AG04450 (cell line): ENCODE measurements at regions not wholly inside any gene's neighbourhood (a gene's known extent, or its start where the extent isn't known, plus 50 kb on each side); places are given as distances from the start of the nearest gene placed in this dataset.

Source experiments
- CTCF ChIA-PET: fragments of 300-600, 350-600 bp; formaldehyde crosslinking; extraction: SDS; loops from one replicate; lab custom pipeline; 2022; ENCODE audit warnings: antibody characterized with exemption, inconsistent platforms; lab: Charles Lee
- POLR2A ChIA-PET: fragments of 350-600 bp; formaldehyde crosslinking; extraction: SDS; loops from one replicate; lab custom pipeline; 2021; ENCODE audit warnings: antibody characterized with exemption, inconsistent platforms; lab: Yijun Ruan, JAX
- DNase-seq: peaks from one replicate; pipeline ENCODE4 v3.0.0-alpha.2; 2011; ENCODE audit warnings: low read depth, low spot score
- H3K27ac ChIP-seq: one replicate; pipeline ENCODE4 v1.5.1; 2012; ENCODE audit warnings: low read depth, low read length, control low read depth
- H3K27me3 ChIP-seq: one replicate; pipeline ENCODE4 v1.6.0; 2012; ENCODE audit warnings: low read length; ENCODE audit not compliant: control insufficient read depth, insufficient read depth
- H3K4me3 ChIP-seq: 2 replicates; pipeline ENCODE4 v1.5.1; 2011; ENCODE audit warnings: mild to moderate bottlenecking, low read depth, low read length, control low read depth
- H3K9me3 ChIP-seq: 2 replicates; pipeline ENCODE4 v1.5.1; 2012; ENCODE audit warnings: low read length; ENCODE audit not compliant: control insufficient read depth, insufficient read depth
- TF ChIP-seq, protein P1 (sequence below): IDR thresholded peaks from 2 replicates; pipeline ENCODE4 v1.5.1; 2011; ENCODE audit warnings: low read depth, low read length, control low read depth, inconsistent platforms

GRCh38 chr5:172544371-172545095 lies 90.2 kb upstream of the SH3PXD2B start:
- peaks cover 3% of the 10 kb centered on the region for H3K9me3 ChIP-seq
- CTCF ChIA-PET: no interaction called here
- POLR2A ChIA-PET: no interaction called here
- no peak for DNase-seq
- no peak overlapping the region for H3K27ac ChIP-seq
- peaks cover 56% of the 10 kb centered on the region for H3K27me3 ChIP-seq
- TF ChIP-seq, protein P1, sequence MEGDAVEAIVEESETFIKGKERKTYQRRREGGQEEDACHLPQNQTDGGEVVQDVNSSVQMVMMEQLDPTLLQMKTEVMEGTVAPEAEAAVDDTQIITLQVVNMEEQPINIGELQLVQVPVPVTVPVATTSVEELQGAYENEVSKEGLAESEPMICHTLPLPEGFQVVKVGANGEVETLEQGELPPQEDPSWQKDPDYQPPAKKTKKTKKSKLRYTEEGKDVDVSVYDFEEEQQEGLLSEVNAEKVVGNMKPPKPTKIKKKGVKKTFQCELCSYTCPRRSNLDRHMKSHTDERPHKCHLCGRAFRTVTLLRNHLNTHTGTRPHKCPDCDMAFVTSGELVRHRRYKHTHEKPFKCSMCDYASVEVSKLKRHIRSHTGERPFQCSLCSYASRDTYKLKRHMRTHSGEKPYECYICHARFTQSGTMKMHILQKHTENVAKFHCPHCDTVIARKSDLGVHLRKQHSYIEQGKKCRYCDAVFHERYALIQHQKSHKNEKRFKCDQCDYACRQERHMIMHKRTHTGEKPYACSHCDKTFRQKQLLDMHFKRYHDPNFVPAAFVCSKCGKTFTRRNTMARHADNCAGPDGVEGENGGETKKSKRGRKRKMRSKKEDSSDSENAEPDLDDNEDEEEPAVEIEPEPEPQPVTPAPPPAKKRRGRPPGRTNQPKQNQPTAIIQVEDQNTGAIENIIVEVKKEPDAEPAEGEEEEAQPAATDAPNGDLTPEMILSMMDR: no peak
- no peak overlapping the region for H3K4me3 ChIP-seq

DNA sequence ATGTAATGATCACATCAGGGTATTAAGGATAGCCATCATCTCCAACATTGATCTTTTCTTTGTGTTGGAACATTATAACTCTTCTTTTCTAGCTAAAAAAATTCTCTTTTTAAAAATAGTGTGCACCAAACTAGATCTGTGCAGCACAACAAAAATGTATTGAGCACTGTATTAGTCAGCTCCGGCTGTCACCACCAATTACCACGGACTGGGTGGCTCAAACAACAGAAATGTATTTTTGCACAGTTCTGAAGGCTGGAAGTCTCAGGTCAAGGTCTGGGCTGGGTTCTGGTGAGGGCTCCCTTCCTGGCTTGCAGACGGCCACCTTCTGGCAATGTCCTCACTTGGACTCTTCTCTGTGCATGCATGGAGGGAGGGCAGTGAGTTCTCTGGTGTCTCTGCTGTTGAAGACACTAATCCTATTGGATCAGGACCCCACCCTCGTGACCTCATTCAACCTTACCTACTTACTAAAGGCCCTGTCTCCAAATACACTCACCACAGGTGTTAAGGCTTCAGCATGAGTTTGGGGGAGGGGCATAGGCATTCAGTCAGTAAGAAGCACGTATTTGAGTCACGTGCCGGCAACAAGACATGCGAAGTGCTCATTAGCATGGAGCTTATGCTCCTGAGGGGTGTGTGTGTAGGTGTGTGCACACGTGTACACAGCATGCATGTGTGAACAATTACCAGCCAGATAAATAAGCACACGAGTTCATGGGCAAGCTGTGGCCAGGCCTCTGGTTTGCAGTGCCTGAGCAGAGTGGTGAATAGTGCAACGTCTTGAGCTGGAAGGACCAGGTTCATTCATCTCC lies 89.4 kb upstream of the SH3PXD2B start:
- CTCF ChIA-PET: no interaction called here
- POLR2A ChIA-PET: no interaction called here
- no peak for DNase-seq

GRCh38 chr5:172542651-172543131 lies 88.4 kb upstream of the SH3PXD2B start:
- peaks cover 3% of the 10 kb centered on the region for H3K9me3 ChIP-seq
- CTCF ChIA-PET: interaction anchor here (1.2 to 1.4 kb wide), 2 partner anchors 11 to 154 kb away, joined by 4 read pairs; no protein-coding TSS in a partner anchor
- POLR2A ChIA-PET: no interaction called here
- no peak overlapping the region for H3K4me3 ChIP-seq
- H3K27me3 ChIP-seq: peaks cover 57% of the 10 kb centered on the region
- no peak for DNase-seq
- H3K27ac ChIP-seq: no peak overlapping the region
- TF ChIP-seq, protein P1: no peak

More for the DNA sequence above, 89.4 kb upstream of the SH3PXD2B start:
- TF ChIP-seq, protein P1: no peak
- Histone ChIP-seq H3K4me3 (no peak overlapping the region), H3K27me3 (peaks cover 57% of the 10 kb centered on the region), H3K9me3 (peaks cover 3% of the 10 kb centered on the region), H3K27ac (no peak overlapping the region)

DNA sequence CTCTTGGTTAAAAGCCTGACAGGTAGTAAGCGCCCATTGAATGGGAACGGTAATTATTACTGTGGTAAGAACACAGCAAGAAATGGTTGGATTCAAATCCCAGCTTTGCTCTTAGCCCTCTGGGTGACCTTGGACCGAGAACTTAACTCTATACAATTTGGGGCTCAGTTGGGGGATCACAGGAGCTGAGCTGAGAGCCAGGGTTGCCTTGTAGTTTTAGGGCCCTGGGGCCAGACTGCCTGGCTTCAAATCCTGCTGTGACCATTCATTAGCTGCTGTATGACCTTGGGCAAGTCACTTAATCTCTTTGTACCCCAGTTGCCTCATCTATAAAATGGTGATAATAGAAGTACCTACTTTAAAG lies 87.4 kb upstream of the SH3PXD2B start:
- no peak for DNase-seq
- Histone ChIP-seq H3K27ac (no peak overlapping the region), H3K27me3 (peaks cover 50% of the 10 kb centered on the region), H3K4me3 (no peak overlapping the region), H3K9me3 (peaks cover 3% of the 10 kb centered on the region)
- ChIA-PET POLR2A (no interaction called here), CTCF (interaction anchor here (0.7 to 1.4 kb wide), 3 partner anchors 10 to 155 kb away, joined by 3 to 4 read pairs (median 4); no protein-coding TSS in a partner anchor)
- TF ChIP-seq, protein P1: no peak
